IPS DF 4.7 (cell line): ENCODE measurements at regions not wholly inside any gene's neighbourhood (a gene's known extent, or its start where the extent isn't known, plus 50 kb on each side); places are given as distances from the start of the nearest gene placed in this dataset.

ENCODE experiments used
- DNase-seq: peaks from one replicate; pipeline ENCODE4 v3.0.0-alpha.2; 2013; ENCODE audit warnings: low spot score; ENCODE audit errors: extremely low read depth

- DNase-seq: no peak
Observed at GRCh38 chr2:238985041-238985729, 137.3 kb downstream of the TWIST2 start.

DNA sequence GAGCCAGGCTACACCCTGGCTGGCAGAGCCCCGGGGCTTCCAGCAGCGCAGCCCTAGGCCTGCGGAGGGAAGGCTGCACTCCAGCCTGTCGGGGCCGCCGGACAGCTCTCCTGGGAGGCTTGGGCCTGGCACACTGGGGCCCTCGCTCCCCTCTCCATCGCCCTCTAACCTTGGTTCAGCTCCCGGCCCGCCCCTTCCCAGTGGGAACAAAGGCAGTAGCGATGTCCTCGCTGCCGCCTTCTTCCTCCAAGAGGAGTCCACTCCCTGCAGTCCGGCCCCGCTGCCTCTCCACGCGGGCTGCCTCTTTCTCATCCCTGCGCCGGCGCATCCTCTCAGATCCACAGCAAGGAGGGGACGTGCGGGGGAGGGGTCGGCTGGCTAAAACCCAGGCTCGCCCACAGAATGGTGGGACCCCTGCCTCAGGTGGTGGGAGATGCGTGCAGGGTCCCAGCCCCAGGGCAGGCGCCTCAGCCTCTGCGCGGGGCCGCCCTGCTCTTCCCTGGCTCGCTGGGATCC lies 138.1 kb downstream of the TWIST2 start:
- DNase-seq: no peak

DNA sequence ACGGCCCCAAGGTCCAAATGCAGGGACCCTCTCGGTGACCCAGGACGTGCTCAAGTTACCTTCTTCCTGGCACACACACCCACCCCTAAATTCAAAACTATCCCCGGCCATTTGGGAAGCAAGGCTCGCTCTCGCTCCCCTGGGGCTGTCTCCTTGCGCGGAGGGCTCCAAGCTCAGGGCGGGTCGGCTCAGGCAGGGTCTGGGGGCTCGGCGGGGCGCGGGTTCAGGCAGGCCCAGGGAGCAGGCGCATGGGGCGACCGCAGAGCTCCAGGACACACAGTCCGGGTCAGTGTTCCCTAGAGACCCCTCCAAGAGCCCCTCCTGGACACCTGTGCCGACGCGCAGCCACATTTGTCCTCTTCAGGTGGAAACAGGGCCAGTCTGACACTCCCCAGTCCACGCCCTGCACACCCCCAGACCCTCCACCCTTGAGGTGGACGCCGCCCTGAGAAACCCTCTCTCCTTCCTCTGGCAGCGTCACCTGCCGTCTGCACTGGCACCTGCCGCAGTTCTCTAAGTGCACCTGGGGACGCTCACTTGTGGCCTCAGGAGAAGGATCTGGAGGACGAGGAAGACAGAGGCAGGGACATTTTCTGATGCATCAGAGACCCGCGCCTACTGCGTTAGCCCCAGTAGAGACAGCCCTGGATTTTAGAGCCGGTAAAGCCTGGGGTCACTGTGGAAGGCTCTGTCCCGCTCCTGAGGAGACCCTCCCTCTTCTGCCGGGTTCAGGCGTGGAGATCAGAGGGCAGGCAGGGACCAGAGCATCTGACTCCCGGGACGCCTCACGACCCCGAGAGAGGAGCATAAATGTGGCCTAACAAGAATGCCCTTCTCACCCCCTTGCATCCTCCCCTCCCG lies 138.8 kb downstream of the TWIST2 start:
- DNase-seq: no peak

GRCh38 chr2:238987352-238987981 lies 139.6 kb downstream of the TWIST2 start:
- DNase-seq: no peak

- no peak for DNase-seq
Observed at GRCh38 chr2:238988105-238988504, 140.2 kb downstream of the TWIST2 start.

- no peak for DNase-seq
Observed at GRCh38 chr2:238988752-238989151, 140.9 kb downstream of the TWIST2 start.

DNA sequence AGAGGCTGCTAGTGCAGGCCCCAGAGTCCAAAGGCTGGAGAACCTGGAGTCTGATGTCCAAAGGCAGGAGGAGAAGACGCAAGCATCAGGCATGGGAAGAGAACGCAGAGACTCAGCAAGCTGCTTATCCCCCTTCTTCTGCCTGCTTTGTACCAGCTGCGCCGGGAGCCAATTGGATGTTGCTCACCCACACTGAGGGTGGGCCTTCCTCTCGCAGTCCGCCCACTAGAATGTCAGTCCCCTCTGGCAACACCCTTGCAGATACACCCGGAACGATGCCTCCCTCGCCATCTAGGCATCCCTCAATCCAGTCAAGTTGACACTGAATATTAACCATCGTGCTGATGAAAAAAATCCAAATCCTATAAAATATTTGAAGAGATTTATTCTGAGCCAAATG lies 141.6 kb downstream of the TWIST2 start:
- no peak for DNase-seq

GRCh38 chr2:238994432-238994831 lies 146.5 kb downstream of the TWIST2 start:
- DNase-seq: no peak

GRCh38 chr2:238994876-238995275 lies 147.0 kb downstream of the TWIST2 start:
- no peak for DNase-seq

- DNase-seq: no peak
Observed at GRCh38 chr2:238995634-238996033, 147.7 kb downstream of the TWIST2 start.

- DNase-seq: no peak
Observed at GRCh38 chr2:238996331-238997136, 148.6 kb downstream of the TWIST2 start.

GRCh38 chr2:238997137-238997390 lies 149.2 kb downstream of the TWIST2 start:
- no peak for DNase-seq

GRCh38 chr2:238997684-238998083 lies 149.8 kb downstream of the TWIST2 start:
- no peak for DNase-seq
